ENCODE measurements at regions not wholly inside any gene's neighbourhood (a gene's known extent, or its start where the extent isn't known, plus 50 kb on each side); places are given as distances from the start of the nearest gene placed in this dataset.

GRCh38 chr5:67588389-67588788 lies 391.8 kb upstream of the CD180 start:
- TF ChIP-seq GATA3 (IDR thresholded peaks at IDR 0.05; ENCODE audit: low read depth, low read length) (no peak), GATA2 (IDR thresholded peaks at IDR 0.05; ENCODE audit: low read depth, low read length) (no peak)

- no peak for TF ChIP-seq GATA2 (IDR thresholded peaks at IDR 0.05; ENCODE audit: low read depth, low read length)
- TF ChIP-seq GATA3 (IDR thresholded peaks at IDR 0.05; ENCODE audit: low read depth, low read length), result no peak
Measured at GRCh38 chr5:67581203-67581602, 384.6 kb upstream of the CD180 start.

GRCh38 chr5:67578011-67578410 lies 381.4 kb upstream of the CD180 start:
- no peak for TF ChIP-seq GATA3 (IDR thresholded peaks at IDR 0.05; ENCODE audit: low read depth, low read length)
- TF ChIP-seq GATA2 (IDR thresholded peaks at IDR 0.05; ENCODE audit: low read depth, low read length), result no peak

GRCh38 chr5:67577424-67577823 lies 380.8 kb upstream of the CD180 start:
- TF ChIP-seq GATA3 (IDR thresholded peaks at IDR 0.05; ENCODE audit: low read depth, low read length) (no peak), GATA2 (IDR thresholded peaks at IDR 0.05; ENCODE audit: low read depth, low read length) (no peak)

GRCh38 chr5:67576112-67576511 lies 379.5 kb upstream of the CD180 start:
- TF ChIP-seq GATA2 (IDR thresholded peaks at IDR 0.05; ENCODE audit: low read depth, low read length), result no peak
- TF ChIP-seq GATA3 (IDR thresholded peaks at IDR 0.05; ENCODE audit: low read depth, low read length), result no peak

- no peak for TF ChIP-seq GATA2 (IDR thresholded peaks at IDR 0.05; ENCODE audit: low read depth, low read length)
- no peak for TF ChIP-seq GATA3 (IDR thresholded peaks at IDR 0.05; ENCODE audit: low read depth, low read length)
Measured at GRCh38 chr5:67575087-67575486, 378.5 kb upstream of the CD180 start.

GRCh38 chr5:67561151-67561932 lies 364.7 kb upstream of the CD180 start:
- TF ChIP-seq GATA2 (IDR thresholded peaks at IDR 0.05; ENCODE audit: low read depth, low read length) (no peak), GATA3 (IDR thresholded peaks at IDR 0.05; ENCODE audit: low read depth, low read length) (no peak)

- no peak for TF ChIP-seq GATA3 (IDR thresholded peaks at IDR 0.05; ENCODE audit: low read depth, low read length)
- no peak for TF ChIP-seq GATA2 (IDR thresholded peaks at IDR 0.05; ENCODE audit: low read depth, low read length)
Measured at GRCh38 chr5:67552773-67553172, 356.2 kb upstream of the CD180 start.

- TF ChIP-seq GATA3 (IDR thresholded peaks at IDR 0.05; ENCODE audit: low read depth, low read length) (no peak), GATA2 (IDR thresholded peaks at IDR 0.05; ENCODE audit: low read depth, low read length) (no peak)
Measured at GRCh38 chr5:67549947-67550346, 353.3 kb upstream of the CD180 start.

- TF ChIP-seq GATA3 (IDR thresholded peaks at IDR 0.05; ENCODE audit: low read depth, low read length) (no peak), GATA2 (IDR thresholded peaks at IDR 0.05; ENCODE audit: low read depth, low read length) (no peak)
Measured at GRCh38 chr5:67549296-67549618, 352.7 kb upstream of the CD180 start.

- TF ChIP-seq GATA3 (IDR thresholded peaks at IDR 0.05; ENCODE audit: low read depth, low read length), result no peak
- TF ChIP-seq GATA2 (IDR thresholded peaks at IDR 0.05; ENCODE audit: low read depth, low read length), result no peak
Measured at GRCh38 chr5:67548520-67549295, 352.1 kb upstream of the CD180 start.

GRCh38 chr5:67547682-67548081 lies 351.1 kb upstream of the CD180 start:
- TF ChIP-seq GATA3 (IDR thresholded peaks at IDR 0.05; ENCODE audit: low read depth, low read length) (no peak), GATA2 (IDR thresholded peaks at IDR 0.05; ENCODE audit: low read depth, low read length) (no peak)

- TF ChIP-seq GATA3 (IDR thresholded peaks at IDR 0.05; ENCODE audit: low read depth, low read length) (no peak), GATA2 (IDR thresholded peaks at IDR 0.05; ENCODE audit: low read depth, low read length) (no peak)
Measured at GRCh38 chr5:67543720-67544270, 347.2 kb upstream of the CD180 start.

- TF ChIP-seq GATA3 (IDR thresholded peaks at IDR 0.05; ENCODE audit: low read depth, low read length) (no peak), GATA2 (IDR thresholded peaks at IDR 0.05; ENCODE audit: low read depth, low read length) (no peak)
Measured at GRCh38 chr5:67542479-67542878, 345.9 kb upstream of the CD180 start.

GRCh38 chr5:67541875-67542274 lies 345.3 kb upstream of the CD180 start:
- TF ChIP-seq GATA2 (IDR thresholded peaks at IDR 0.05; ENCODE audit: low read depth, low read length) (no peak), GATA3 (IDR thresholded peaks at IDR 0.05; ENCODE audit: low read depth, low read length) (no peak)
